ENCODE measurements at regions not wholly inside any gene's neighbourhood (a gene's known extent, or its start where the extent isn't known, plus 50 kb on each side); places are given as distances from the start of the nearest gene placed in this dataset.

- no peak for DNase-seq
These were observed 52.7 kb upstream of the ERCC6L2 start for GRCh38 chr9:95822583-95823431.

DNA sequence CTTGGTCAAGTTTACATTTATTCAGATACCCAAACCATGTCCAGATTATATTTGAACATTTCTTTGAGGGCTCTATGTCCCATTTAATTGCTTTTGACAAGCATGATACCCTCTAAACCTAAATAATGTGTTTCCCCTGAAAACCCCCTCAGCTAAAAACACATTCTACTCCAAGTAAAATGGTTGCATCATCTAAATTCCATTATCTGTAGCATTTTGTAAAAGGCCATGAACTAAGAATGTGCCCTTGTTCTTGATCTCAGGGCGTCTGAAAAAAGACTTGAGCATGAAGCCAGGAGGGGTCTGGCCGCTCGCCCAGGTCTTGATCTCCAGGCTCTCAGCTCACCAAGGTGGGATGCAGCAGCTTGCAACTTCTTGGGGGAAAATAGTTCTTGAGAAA, 53.5 kb upstream of the ERCC6L2 start:
- DNase-seq = no peak

DNA sequence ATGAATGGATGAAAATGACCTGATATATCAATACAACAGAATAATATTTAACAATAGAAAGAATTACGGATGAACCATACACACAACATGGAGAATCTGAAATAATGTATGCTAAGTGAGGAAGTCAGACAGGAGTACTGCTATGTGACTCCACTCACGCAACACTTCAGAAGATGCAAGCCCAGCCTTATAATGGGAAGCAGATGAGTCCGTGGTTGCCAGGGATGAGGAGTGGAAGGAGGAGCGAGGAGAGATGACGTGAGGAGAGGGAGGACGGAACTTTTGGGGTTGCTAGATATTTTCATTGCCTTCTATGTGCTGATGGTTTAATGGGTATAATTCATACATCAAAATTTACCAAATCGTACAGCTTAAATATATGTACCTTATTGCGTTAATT, 55.4 kb upstream of the ERCC6L2 start:
- no peak for DNase-seq

- DNase-seq = no peak
These were observed 55.9 kb upstream of the ERCC6L2 start for GRCh38 chr9:95819636-95820035.

GRCh38 chr9:95817205-95817604, 58.3 kb upstream of the ERCC6L2 start:
- DNase-seq = no peak

GRCh38 chr9:95816716-95817115, 58.8 kb upstream of the ERCC6L2 start:
- no peak for DNase-seq

DNA sequence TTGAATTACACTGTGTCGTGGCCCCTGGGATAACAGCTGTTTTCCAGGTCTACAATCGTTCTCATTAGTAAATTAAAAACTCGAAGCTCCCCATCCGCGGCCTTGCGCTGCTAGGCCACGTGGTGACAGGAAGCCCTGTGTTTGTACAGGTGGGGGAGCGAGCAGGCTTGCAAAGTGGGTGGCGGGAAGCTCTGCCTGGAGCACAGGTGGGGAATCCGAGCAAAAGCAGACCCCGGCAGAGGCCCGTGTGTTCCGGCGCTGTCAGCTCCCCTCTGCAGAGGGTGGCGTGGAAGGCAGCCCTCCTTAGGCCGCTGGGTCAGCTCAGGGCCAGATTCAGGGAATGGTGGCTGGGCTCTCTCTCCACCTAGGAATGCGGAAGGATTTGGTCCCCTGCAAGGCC, 59.5 kb upstream of the ERCC6L2 start:
- DNase-seq = no peak

- no peak for DNase-seq
These were observed 60.4 kb upstream of the ERCC6L2 start for GRCh38 chr9:95815133-95815532.

GRCh38 chr9:95813923-95814322, 61.6 kb upstream of the ERCC6L2 start:
- DNase-seq = no peak

- no peak for DNase-seq
These were observed 64.7 kb upstream of the ERCC6L2 start for GRCh38 chr9:95810814-95811213.

DNA sequence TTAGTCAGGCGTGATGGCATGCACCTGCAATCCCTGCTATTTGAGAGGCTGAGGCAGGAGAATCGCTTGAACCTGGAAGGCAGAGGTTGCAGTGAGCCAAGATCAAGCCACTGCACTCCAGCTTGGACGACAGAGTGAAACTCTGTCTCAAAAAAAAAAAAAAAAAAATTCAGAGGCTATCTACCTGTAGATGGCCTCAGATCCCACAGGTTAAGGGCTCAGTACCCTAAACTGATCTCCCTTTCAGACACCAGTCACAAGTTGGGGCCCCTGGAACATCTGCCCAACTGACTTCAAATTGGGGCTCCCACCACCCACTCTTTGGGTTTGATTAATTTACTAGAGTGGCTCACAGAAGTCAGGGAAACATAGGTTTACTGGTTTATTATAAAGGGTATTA, 65.4 kb upstream of the ERCC6L2 start:
- no peak for DNase-seq

GRCh38 chr9:95809686-95810085, 65.8 kb upstream of the ERCC6L2 start:
- no peak for DNase-seq

DNA sequence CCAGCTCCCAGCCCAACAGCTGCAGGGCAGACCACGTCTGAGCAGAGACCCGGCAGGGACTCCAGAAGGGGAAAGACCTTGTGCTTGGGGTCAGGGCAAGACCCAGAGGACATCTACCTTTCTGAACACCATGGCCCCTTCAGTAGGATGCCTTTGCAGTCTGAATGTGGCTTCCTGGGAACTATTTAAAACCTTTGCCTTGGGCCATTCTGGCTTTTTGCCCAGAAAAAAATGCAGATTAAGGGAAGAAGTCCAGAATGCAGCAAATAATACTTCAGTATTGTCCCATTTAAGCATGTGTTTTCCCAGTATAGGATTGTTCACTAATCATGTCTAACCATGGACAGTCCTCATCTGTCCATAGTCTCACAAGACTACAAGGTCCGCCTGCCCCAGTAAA, 67.5 kb upstream of the ERCC6L2 start:
- DNase-seq = no peak

DNA sequence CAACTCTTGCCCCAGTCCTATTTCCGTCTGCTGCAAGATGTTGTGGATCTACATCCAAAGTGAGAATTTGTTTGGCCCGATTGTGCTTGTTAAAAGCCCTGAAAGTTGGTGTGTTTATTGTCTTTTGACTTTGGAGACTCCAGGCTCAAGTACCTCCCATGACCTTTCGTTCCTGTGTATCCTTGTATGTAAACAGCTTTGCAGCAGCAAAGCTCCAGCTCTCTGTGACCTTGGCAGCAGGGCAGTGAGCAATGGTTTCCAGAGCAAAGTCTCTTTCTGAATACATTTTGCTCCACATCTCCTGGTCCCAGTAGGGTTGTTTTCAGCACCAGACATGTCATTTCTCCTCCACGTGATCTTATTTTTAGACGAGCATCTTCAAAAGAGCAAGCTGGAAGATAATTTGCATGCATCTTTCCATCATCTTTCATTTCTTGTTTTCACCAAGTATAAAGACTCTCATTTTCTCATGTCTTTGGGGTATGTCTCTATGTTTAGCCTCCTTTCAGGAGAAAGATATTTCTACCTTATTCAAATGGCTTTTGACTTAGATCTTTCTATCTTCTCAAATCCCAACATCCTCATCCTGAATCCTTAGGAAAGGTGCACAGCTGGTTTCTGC, 68.1 kb upstream of the ERCC6L2 start:
- DNase-seq = no peak

DNA sequence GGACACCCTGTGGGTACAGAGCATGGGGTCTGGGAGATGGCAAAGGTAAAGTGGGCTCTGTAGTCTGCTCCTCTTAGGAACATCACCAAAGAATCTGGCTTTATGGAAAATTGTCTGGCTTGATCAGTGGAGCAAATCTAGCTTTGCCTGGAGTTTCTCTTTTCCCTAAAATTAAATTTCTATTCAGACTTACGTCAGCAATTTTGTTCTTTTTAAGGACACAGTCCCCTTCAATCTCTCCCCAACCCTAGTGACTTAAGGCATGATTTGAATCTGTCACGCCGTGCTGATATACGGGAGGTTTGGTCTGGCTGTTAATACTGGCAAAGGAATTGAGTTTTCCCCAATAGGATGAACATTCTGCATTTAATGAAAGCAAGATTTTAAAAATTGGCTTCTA, 72.3 kb upstream of the ERCC6L2 start:
- no peak for DNase-seq

DNA sequence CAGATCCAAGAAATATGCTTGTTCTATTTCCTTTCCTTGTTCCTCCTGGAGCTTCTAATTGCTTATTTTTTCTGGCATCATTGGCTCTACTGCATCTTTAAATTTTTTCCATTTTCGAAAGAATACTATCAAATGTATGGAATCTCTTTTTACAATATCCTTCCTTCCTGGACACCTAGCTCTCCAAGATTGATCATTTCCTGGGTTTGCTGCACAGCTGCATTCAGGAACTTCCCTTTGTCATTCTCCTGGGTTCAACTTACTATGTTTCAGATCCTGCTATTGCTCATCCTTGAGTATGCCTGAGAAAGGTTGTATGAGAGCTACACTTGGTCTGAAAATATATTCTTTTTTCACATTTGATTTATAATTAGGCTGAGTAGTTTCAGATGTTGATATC, 73.7 kb upstream of the ERCC6L2 start:
- DNase-seq = no peak

DNA sequence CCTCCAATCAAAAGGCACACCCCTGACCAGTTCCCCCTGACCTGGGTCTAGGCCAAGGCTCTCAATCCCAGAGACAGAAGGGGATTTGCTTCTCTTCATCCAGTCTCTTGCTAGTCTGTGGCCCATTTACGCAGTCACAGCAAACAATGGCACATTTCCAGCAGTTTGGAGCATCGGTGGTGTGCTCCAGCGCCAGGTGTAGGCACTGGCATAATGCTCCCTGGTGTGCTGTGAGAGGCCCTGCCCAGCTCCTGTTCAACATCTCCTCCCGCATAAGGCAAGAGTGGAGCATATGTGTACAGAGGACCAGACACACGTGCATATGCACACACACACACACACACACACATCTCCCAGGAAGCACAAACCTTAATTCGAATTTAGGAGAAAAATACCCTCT, 79.5 kb upstream of the ERCC6L2 start:
- DNase-seq = peak; percentile 90

- no peak for DNase-seq
These were observed 81.3 kb upstream of the ERCC6L2 start for GRCh38 chr9:95793924-95794828.

- no peak for DNase-seq
These were observed 83.8 kb upstream of the ERCC6L2 start for GRCh38 chr9:95791695-95792094.

DNA sequence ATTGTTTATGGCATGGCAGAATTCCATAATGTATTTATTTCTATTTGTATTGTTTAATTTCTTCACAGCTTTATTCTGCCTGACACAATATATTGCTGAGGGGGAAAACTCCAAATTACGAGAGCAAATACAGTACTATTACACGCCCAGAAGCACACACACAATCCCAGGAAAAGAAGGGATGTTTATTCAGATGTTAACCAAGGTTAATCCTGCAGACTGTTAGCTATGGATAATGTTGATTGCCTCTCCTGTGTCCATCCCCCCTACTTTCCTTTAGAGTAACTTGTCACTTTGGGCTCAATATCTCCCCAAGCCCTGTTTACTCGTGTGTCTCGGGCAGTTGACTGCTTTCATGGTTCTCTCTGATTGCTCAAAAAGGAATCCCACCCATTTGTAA, 84.2 kb upstream of the ERCC6L2 start:
- DNase-seq = no peak

DNA sequence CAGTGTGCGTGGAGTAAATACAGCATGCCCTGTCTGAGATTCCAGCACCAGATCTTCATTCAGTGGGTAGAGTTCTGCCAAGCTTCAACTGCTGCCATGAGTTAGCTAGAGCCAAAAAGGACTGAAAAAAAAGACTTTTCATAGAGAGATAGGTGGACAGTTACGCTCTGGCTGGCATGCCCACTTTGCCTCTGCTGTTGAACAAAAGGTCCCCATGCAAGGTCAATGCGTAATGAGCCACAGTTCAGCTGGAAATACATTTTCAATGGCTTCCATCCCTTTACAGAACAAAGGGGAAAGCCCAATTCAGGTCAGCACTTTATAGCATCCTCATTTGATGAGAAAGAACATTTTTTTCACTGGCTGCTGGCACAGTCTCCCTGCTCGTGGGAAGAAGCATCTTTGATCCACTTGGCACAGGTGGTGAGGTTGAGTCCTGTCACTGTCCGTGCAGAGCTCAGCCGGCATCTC, 86.9 kb upstream of the ERCC6L2 start:
- DNase-seq = no peak

DNA sequence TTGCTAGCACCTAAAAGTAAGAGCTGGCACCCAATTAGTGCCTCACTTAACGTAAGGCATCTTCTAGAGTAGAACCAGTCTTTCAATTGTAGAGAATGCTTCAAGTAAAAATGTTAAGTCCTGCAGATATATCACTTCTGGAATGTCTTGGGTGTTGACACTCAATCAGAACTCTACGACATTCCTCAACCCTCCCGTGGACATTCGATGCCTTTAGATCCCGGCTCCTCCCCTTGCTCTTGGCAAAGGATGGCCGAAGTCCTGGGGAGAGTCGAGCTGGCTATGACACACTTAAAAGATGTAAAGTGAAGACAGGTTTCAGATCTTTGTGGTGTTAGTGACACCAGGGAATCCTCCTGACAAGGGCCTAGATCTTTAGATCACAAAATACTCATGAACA, 87.5 kb upstream of the ERCC6L2 start:
- DNase-seq = no peak

- no peak for DNase-seq
These were observed 90.3 kb upstream of the ERCC6L2 start for GRCh38 chr9:95785209-95785608.

DNA sequence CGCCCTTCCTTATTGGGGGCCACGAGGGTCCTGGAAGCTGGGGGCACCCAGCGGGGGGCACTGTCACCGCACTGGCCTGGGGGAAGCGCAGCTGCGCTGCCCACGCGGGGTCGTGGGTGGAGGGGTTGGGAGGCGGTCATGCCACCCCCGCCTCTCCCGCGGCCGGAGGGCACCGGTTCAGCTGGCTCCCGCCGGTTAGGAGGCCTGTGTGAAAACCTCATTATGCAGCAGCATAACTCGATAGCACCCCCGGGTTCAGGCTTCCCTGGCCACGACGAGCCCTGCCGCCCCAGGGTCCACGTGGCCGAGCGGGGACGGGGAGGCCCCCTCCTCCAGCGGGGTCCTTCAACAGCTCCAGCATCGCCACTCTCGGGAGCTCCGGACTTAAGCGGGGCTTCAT, 91.2 kb upstream of the ERCC6L2 start:
- no peak for DNase-seq

All from NCI-H510A treated with DMSO at 0.1 percent for 48 hours (cell line).